Liver (tissue), 8 donors: ENCODE measurements at regions not wholly inside any gene's neighbourhood (a gene's known extent, or its start where the extent isn't known, plus 50 kb on each side); places are given as distances from the start of the nearest gene placed in this dataset.

ENCODE experiments used
- DNase-seq: peaks from one replicate; pipeline ENCODE4 v3.0.0-alpha.2; 2017; ENCODE audit warnings: low spot score
- H3K27ac ChIP-seq, 2 donors: one replicate each; pipeline ENCODE4 v1.7.0; 2013; ENCODE audit warnings: inconsistent platforms in 2 of 2, low read length in 2 of 2, control low read depth in 1 of 2, low read depth in 1 of 2, mild to moderate bottlenecking in 1 of 2
- H3K27me3 ChIP-seq, 4 donors: one replicate each; pipeline versions ENCODE4 v1.6.1 to v1.7.0; 2013; ENCODE audit warnings: low read length in 3 of 4, inconsistent platforms in 1 of 4, mild to moderate bottlenecking in 1 of 4, moderate library complexity in 1 of 4; ENCODE audit not compliant: control insufficient read depth in 4 of 4, insufficient read depth in 4 of 4
- H3K36me3 ChIP-seq, 4 donors: one replicate each; pipeline versions ENCODE4 v1.6.1 to v1.7.0; 2013; ENCODE audit warnings: low read length in 3 of 4, mild to moderate bottlenecking in 3 of 4, low read depth in 1 of 4, moderate library complexity in 1 of 4; ENCODE audit not compliant: control insufficient read depth in 4 of 4, insufficient read depth in 3 of 4
- H3K4me1 ChIP-seq, 4 donors: one replicate each; pipeline versions ENCODE4 v1.6.1 to v1.7.0; 2013; ENCODE audit warnings: low read length in 3 of 4, mild to moderate bottlenecking in 3 of 4, moderate library complexity in 1 of 4; ENCODE audit not compliant: control insufficient read depth in 4 of 4, insufficient read depth in 4 of 4
- H3K4me3 ChIP-seq, 3 donors: one replicate each; pipeline versions ENCODE4 v1.6.1 to v1.7.0; 2013; ENCODE audit warnings: low read length in 3 of 3, control low read depth in 1 of 3, low read depth in 1 of 3, mild to moderate bottlenecking in 1 of 3
- H3K9ac ChIP-seq, 2 donors: one replicate each; pipeline ENCODE4 v1.7.0; 2013; ENCODE audit warnings: low read length in 2 of 2, mild to moderate bottlenecking in 2 of 2, moderate library complexity in 2 of 2, control low read depth in 1 of 2, low read depth in 1 of 2
- H3K9me3 ChIP-seq, 4 donors: one replicate each; pipeline versions ENCODE4 v1.6.1 to v1.7.0; 2013; ENCODE audit warnings: low read length in 3 of 4; ENCODE audit not compliant: control insufficient read depth in 4 of 4
- ATF3 ChIP-seq: IDR thresholded peaks from 2 replicates; pipeline ENCODE4 v1.6.1; 2016; ENCODE audit warnings: antibody characterized with exemption
- CTCF ChIP-seq: fragments of 150-350 bp; IDR thresholded peaks from 2 replicates; pipeline ENCODE4 v1.5.1; 2017; ENCODE audit warnings: improper control_type of control experiment, low read depth, low read length; ENCODE audit not compliant: missing input control
- EGR1 ChIP-seq, 2 donors: IDR thresholded peaks; 2 replicates each; pipeline ENCODE4 v1.6.1; 2016 to 2018; ENCODE audit warnings: antibody characterized with exemption in 2 of 2, low read depth in 2 of 2
- FOXA1 ChIP-seq: IDR thresholded peaks from 2 replicates; pipeline ENCODE4 v1.6.1; 2016; ENCODE audit warnings: antibody characterized with exemption
- FOXA2 ChIP-seq: IDR thresholded peaks from 2 replicates; pipeline ENCODE4 v1.6.1; 2016; ENCODE audit warnings: antibody characterized with exemption
- GABPA ChIP-seq, 2 donors: IDR thresholded peaks in 1 of 2; conservative IDR thresholded peaks in 1 of 2; 2 replicates each; pipeline ENCODE4 v1.6.1; 2016; ENCODE audit warnings: antibody characterized with exemption in 2 of 2, mild to moderate bottlenecking in 1 of 2, moderate library complexity in 1 of 2
- HNF4A ChIP-seq, 2 donors: conservative IDR thresholded peaks; 2 replicates each; pipeline ENCODE4 v1.6.1; 2016; ENCODE audit warnings: antibody characterized with exemption in 2 of 2, mild to moderate bottlenecking in 2 of 2
- HNF4G ChIP-seq: IDR thresholded peaks from 2 replicates; pipeline ENCODE4 v1.6.1; 2016; ENCODE audit warnings: antibody characterized with exemption
- MAX ChIP-seq: IDR thresholded peaks from 2 replicates; pipeline ENCODE4 v1.6.1; 2016; ENCODE audit warnings: antibody characterized with exemption
- NR2F2 ChIP-seq: IDR thresholded peaks from 2 replicates; pipeline ENCODE4 v1.6.1; 2016; ENCODE audit warnings: antibody characterized with exemption
- RAD21 ChIP-seq, 2 donors: IDR thresholded peaks; 2 replicates each; pipeline ENCODE4 v1.6.1; 2016; ENCODE audit warnings: antibody characterized with exemption in 2 of 2, mild to moderate bottlenecking in 2 of 2
- REST ChIP-seq: IDR thresholded peaks from 2 replicates; pipeline ENCODE4 v1.6.1; 2016; ENCODE audit warnings: antibody characterized with exemption, mild to moderate bottlenecking
- RXRA ChIP-seq, 2 donors: IDR thresholded peaks; 2 replicates each; pipeline ENCODE4 v1.6.1; 2017 to 2018; ENCODE audit warnings: antibody characterized with exemption in 2 of 2, mild to moderate bottlenecking in 1 of 2
- SP1 ChIP-seq: IDR thresholded peaks from 2 replicates; pipeline ENCODE4 v1.6.1; 2018; ENCODE audit warnings: antibody characterized with exemption, mild to moderate bottlenecking
- TAF1 ChIP-seq: conservative IDR thresholded peaks from 2 replicates; pipeline ENCODE4 v1.6.1; 2016; ENCODE audit warnings: antibody characterized with exemption, mild to moderate bottlenecking
- YY1 ChIP-seq: IDR thresholded peaks from 2 replicates; pipeline ENCODE4 v1.6.1; 2016; ENCODE audit warnings: antibody characterized with exemption, mild to moderate bottlenecking
- ZBTB33 ChIP-seq: IDR thresholded peaks from 2 replicates; pipeline ENCODE4 v1.6.1; 2016; ENCODE audit warnings: antibody characterized with exemption
- WGBS: extraction: QIAGEN DNeasy Blood & Tissue Kit; methylation state at CpG from one replicate; pipeline ENCODE4 v1.1.7; 2013; 5-methylcytosine and 5-hydroxymethylcytosine counted together
- donor health status: healthy.
- donor health status: healthy.
- donor health status: healthy.
- donor health status: healthy.
- donor health status: healthy.

- Histone ChIP-seq H3K36me3 (no peaks in the 10 kb centered on the region), H3K27ac (no peak overlapping the region), H3K4me3 (no peak overlapping the region), H3K9me3 (no peaks in the 10 kb centered on the region), H3K9ac (no peak overlapping the region), H3K4me1 (no peaks in the 10 kb centered on the region), H3K27me3 (no peaks in the 10 kb centered on the region)
- TF ChIP-seq HNF4G = no peak
- no peak for TF ChIP-seq TAF1
- TF ChIP-seq EGR1 (IDR thresholded peaks at IDR 0.05; ENCODE audit: low read depth in 2 of 2) = no peak
- no peak for TF ChIP-seq YY1
- no peak for TF ChIP-seq SP1
- TF ChIP-seq REST = no peak
- no peak for TF ChIP-seq RXRA (IDR thresholded peaks at IDR 0.05)
- TF ChIP-seq GABPA (IDR thresholded peaks at IDR 0.05 in 1 of 2, conservative IDR thresholded peaks at IDR 0.05 in 1 of 2) = no peak
- no peak for TF ChIP-seq HNF4A (conservative IDR thresholded peaks at IDR 0.05)
- TF ChIP-seq NR2F2 = no peak
- no peak for TF ChIP-seq MAX
- no peak for TF ChIP-seq ATF3
- TF ChIP-seq ZBTB33 = no peak
- TF ChIP-seq FOXA1 = no peak
- WGBS = 49% methylated on average over 3 of the region's 3 CpGs
- no peak for DNase-seq
Measured at GRCh38 chr7:131642429-131642828, 86.0 kb upstream of the PODXL start.

GRCh38 chr7:131640686-131641085 is 84.3 kb upstream of the PODXL start:
- WGBS = 76% methylated on average over 5 of the region's 5 CpGs
- H3K4me3 ChIP-seq = no peak overlapping the region
- H3K9ac ChIP-seq = no peak overlapping the region
- H3K36me3 ChIP-seq = no peaks in the 10 kb centered on the region
- H3K27ac ChIP-seq = no peak overlapping the region
- TF ChIP-seq ATF3 = no peak
- no peak for TF ChIP-seq NR2F2
- TF ChIP-seq ZBTB33 = no peak
- TF ChIP-seq GABPA (IDR thresholded peaks at IDR 0.05 in 1 of 2, conservative IDR thresholded peaks at IDR 0.05 in 1 of 2) = no peak
- no peak for TF ChIP-seq RAD21 (IDR thresholded peaks at IDR 0.05)
- TF ChIP-seq EGR1 (IDR thresholded peaks at IDR 0.05; ENCODE audit: low read depth in 2 of 2) = no peak
- TF ChIP-seq TAF1 = no peak
- TF ChIP-seq REST = no peak
- TF ChIP-seq CTCF = no peak
- no peak for TF ChIP-seq HNF4A (conservative IDR thresholded peaks at IDR 0.05)
- no peak for TF ChIP-seq RXRA (IDR thresholded peaks at IDR 0.05)
- TF ChIP-seq FOXA2 = no peak
- no peaks in the 10 kb centered on the region for H3K4me1 ChIP-seq
- no peaks in the 10 kb centered on the region for H3K27me3 ChIP-seq
- no peaks in the 10 kb centered on the region for H3K9me3 ChIP-seq
- DNase-seq = no peak
